Stimulated activated naive CD4-positive, alpha-beta T cell treated with Interleukin-2 at 50 U/mL for 16 hours (primary cell): ENCODE measurements at regions not wholly inside any gene's neighbourhood (a gene's known extent, or its start where the extent isn't known, plus 50 kb on each side); places are given as distances from the start of the nearest gene placed in this dataset.
"Not testable (repeated sequence)": the region's sequence is repeated elsewhere in the genome, so short reads cannot be mapped to it uniquely, and the experiment has no call there.

Source experiments
- DNase-seq: peaks from one replicate; lab custom pipeline; 2025; lab: John Stamatoyannopoulos, UW

DNA sequence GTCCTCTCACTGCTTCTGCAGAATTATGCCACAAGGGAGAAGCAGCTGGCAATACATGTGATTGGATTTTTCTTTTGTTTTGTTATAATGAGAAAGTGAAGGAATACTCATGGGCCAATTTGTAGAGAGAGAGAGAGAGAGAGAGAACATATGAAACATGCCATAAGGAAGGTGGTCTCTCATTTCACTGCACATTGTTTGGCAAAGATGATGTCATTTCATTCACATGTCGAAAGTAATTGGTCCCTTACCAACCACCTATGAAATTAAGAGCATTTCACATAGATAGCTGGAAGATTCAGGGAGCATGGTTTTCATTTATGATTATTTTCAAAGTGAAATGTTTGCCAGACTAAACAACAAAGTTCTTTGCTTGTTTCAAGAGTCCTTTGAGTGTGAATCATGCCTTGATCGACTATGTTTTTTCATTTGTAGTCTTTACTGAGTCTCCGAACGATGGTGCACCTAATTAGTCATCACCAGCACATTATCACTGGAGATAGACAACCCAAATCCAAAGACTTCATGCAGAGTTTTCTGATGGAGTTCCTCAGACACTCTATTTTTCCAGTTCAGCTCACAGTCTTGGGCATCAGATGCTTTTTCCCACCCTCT is 130.1 kb upstream of the ZEB1 start:
- DNase-seq = no peak

DNA sequence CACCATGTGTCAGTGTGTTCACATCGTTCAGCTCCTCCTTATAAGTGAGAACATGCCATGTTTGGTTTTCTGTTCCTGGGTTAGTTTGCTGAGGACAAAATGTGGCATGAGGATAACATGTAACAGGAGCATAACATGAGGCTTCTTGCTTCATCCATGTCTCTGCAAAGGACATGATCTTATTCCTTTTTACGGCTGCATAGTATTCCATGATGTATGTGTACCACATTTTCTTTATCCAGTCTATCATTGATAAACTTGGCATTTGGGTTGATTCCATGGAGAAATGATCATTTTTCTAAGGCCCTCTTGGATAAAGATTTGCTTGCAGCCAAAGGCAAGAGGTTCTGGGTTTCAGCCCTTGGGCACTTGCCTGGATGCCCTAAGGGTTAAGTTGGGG is 128.5 kb upstream of the ZEB1 start:
- no peak for DNase-seq

DNA sequence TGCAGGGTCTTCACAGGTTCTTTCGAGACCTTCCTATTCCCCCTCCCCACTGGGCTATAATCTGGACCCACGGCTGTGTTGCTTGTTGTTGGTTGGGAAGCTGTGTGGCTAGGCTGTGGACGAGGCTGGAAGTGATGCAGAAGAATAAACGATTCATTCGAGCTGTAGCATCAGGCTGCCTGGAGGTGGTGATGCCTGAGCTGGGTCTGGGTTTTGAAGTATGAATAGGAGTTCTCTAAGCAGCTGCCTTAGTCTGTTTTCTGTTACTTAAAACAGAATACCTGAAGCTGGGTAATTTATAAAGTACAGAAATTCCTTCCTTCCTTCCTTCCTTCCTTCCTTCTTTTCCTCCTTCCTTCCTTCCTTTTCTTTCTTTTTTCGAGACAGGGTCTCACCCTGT is 126.5 kb upstream of the ZEB1 start:
- DNase-seq = no peak

DNA sequence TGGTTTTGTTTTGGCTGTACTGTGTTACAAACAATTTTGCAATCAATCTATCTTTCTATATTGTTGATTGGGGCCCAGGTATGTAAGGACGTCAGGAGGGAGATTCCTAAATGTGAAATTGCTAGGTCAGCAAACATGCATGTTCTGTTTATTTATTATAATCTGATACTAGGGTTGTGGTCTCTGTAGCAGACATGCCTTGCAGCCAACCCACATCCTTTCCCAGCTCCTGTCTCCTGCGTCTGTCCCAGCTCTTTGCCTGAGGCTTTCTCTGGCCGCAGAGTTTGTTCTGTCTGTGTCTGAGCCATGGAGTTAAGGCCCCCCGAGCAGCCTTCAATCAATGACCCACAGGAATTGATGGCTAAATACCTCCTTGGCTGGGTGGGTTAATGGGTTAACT is 124.0 kb upstream of the ZEB1 start:
- DNase-seq = no peak

DNA sequence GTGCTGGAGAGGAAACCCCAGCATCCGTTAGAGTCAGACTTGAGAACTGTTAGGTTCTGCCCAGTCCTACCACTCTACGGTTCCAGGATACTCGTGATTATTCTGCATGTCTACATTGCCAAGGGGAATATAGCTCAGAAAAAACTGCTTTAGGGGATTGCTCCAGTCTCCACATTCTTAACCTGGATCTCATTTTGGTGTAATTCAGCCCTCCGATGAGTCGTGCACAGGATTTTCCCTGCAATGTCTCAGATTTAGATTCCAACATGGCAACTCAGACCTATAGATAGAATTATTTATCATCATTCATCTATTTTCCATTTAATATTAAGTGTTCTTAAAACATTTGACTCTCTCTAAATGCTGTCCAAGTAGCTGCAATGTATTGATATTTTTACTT is 121.1 kb upstream of the ZEB1 start:
- DNase-seq = no peak

DNA sequence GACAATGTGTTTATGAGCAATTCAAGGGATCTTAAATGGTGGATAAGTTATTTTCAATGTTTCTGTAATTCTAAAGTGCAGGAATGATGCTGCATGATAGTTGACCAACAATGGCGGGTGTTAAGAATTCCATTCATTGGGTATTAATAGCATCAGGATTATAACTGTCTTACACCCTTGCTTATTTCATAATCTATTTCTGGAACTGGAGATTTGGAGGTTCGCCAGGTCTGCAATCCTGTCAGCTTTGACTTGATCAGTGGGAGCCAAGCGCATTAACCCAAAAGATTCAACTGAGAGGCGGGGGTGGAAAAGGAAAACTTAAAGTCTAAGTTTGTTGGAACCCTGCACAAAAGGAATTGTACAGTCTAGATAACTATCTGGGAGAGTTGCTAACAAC is 114.9 kb upstream of the ZEB1 start:
- DNase-seq = no peak

DNA sequence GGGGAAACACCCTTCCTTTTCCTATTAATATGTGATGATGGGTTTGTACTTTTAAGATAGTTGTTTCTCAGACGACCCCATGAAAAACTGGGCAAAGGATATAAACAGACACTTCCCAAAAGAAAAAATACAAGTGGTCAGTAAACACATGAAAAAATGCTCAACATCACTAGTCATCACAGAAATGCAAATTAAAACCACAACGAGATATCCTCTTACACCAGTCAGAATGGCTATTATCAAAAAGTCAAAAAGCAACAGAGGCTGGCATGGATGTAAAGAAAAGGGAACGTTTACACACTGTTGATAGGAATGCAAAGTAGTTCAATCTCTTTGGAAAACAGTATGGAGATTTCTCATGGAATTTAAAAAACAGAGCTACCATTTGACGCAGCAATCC is 111.4 kb upstream of the ZEB1 start:
- no peak for DNase-seq

DNA sequence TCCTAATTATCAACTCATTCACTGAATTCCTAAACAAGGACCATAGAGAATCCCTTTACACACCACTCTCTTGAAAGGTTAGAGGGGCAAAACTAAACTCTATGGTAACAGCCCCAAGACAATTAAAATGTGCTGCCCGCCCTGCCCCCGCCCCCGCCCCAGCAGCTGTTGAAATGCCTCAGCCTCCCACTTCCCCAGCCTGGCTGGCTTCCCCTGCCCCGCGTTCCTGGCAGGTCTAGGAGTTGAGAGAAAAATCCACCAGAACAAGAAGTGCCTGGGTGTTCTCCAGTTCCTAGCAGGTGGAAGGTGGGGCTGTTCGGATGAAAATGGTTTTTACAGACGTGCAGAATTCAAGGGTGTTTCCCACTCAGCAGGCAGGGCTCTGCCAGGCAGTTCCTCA is 109.5 kb upstream of the ZEB1 start:
- no peak for DNase-seq

DNA sequence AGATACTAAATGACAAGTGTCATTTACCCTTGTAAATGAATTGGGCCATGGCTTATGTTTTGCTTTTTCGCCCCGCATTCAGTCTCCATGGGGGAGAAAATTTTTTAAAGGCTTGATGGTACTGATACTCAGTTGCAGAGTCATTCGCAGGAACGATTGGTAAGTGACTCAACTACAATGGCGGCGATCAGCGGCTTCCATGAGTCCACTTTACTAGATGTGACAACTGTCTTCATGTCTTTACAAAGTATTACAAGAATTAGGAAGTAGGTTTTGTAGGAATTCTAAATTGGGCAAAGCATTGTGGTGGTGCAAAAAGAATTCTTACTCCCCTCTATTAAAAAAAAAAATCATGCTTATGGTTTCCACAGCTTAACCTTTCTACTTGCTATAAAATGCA is 108.8 kb upstream of the ZEB1 start:
- no peak for DNase-seq

DNA sequence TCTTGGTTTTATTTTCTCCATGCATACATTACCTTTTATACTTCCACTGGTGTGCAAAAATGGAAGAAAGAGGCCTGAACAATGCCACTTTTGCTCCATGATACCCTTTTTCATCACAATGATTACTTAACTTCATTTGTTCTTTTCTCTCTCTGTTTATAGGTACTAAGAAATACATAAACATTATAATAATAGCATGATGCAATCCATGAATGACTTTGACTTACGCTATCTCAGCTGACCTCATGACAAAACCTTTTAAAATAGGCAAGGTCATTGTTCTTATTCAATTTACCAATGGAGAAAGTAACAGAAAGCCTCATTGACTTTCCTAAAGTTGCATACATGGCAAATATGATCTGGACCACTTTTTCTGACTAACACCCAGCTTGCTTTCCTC is 105.1 kb upstream of the ZEB1 start:
- DNase-seq = no peak

DNA sequence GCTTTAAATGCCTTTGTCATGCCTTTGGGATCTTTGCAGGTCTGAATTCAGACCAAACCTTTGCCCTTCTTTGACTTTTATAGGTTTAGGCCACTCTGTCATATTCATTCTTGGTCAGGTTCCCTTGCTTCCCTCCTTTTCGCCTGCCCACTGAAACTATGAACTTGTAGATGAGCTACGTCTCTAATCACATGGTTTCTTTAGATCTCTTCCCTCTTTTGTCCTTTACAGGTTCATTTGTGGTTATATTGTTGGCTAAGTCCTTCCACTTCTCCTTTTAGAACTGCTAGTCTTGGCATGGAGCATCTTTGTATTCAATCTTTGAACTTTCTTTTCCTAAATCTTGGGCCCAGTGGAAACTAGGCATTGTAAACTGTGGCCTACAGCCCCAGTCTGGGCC is 104.0 kb upstream of the ZEB1 start:
- no peak for DNase-seq

DNA sequence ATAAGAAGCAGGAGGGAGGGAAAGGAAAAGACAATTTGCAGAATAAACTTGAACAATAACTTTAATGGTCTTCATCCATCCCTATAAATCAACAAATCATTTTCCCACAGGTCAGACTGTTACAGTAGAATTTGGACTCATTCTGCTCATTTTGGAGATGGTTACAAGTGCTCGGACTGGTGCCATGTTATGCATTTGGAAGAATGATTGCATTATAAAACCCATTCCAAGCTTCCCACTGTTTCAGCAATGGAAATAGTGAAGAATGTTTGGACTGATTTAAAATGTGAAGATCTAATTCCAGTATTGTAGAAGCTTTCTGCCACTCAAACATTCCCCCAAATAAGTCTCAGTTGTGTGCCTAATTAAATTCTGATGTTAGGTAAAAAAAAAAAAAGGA is 99.7 kb upstream of the ZEB1 start:
- DNase-seq = no peak

DNA sequence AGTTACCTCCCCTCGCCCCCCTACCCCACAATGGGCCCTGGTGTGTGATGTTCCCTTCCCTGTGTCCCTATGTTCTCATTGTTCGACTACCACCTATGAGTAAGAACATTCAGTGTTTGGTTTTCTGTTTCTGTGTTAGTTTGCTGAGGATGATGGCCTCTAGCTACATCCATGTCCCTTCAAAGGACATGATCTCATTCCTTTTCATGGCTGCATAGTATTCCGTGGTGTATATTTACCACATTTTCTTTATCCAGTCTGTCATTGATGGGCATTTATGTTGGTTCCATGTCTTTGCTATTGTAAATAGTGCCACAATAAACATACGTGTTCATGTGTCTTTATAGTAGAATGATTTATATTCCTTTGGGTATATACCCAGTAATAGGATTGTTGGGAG is 90.2 kb upstream of the ZEB1 start:
- not testable (repeated sequence) for DNase-seq

DNA sequence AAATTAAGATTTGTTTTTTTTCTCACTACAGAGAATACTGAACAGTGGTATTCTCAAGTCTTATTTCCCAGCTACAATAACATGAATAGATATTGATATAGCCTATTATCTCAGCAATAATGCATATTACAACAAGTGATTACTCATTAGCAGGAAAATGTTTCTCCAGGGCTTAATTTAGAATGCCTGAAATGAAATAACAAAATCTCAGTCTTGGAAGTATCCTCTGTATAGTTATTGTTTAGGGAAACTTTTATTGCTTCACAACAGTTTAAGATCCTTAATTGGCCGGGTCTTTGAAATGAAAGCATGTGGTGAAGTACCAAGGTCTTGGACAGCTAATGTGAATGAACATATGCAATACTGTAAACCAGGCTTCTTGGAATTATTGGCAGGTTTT is 79.1 kb upstream of the ZEB1 start:
- DNase-seq = no peak

DNA sequence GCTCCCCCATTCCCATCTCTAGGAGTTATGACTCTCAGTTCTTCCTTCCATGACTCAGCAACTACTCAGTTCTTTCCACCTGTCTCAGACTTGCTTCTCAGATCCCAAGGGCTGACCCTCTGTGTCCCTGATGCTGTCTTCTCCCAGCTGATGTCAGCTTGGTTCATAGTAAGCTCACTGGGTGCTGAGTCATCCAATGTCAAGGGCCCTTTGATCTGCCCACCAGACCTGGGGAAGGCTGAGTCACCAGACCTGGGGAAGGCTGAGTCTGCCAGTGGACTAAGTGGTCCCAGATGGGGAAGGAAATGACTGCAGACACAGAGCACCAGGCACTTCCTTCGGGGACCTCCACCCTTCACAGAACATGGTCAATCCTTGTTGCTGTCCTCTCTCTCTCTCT is 76.1 kb upstream of the ZEB1 start:
- DNase-seq = peak; percentile 44

DNA sequence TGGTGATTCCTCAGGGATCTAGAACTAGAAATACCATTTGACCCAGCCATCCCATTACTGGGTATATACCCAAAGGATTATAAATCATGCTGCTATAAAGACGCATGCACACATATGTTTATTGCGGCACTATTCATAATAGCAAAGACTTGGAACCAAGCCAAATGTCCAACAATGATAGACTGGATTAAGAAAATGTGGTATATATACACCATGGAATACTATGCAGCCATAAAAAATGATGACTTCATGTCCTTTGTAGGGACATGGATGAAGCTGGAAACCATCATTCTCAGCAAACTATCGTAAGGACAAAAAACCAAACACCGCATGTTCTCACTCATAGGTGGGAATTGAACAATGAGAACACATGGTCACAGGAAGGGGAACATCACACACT is 67.9 kb upstream of the ZEB1 start:
- not testable (repeated sequence) for DNase-seq

DNA sequence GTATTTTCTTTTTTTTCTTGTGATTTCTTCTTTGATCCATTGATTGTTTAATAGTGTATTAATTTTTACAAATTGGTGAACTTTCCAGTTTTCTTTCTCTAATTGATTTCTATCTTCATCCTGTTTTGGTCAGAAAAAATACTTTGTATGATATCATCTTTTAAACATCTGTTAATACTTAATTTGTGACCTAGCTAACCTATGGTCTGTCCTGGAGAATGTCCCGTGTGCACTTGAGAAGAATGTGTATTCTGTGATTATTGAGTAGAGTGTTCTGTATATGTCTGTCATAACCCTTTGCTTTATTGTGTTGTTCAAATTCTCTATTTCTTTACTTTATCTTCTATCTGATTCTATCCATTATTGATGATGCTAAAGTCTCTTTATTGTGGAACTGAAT is 65.8 kb upstream of the ZEB1 start:
- DNase-seq = no peak

DNA sequence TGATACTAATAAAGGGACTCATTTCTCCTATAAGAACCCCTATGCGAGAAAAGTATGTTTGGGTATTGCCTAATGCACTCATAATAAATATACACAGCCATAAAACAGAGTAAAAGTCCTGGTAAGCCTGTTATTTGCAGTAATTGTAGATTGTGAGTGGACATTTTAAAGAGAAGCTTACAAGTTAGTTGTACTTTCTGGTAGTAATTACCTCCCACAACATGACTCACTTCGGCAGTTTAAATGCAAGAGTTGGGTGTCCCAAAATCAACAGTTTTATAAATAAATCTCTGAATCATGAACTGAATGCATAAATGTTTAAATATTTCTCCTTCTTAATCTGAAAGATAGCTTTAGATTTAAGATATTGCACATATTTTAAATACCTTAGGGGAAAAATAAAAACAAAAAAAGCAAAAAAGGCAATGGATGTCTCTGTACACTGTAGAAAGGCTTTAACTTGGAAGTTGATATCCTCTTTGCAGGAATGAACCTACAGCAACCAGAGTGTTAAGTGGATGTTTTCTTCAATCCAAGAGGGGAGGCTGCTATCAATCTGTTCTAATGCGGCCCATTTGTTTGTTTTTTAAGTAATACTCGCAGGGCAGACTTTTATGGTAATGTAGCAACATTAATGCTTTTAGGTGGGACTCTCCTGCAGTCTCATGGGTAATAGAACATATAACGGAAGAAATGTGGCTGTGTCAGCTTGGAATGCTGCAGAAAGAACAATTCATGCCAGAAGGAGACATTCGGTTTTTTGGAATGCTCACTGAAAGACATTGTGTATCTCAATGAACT is 57.3 kb upstream of the ZEB1 start:
- DNase-seq = no peak

DNA sequence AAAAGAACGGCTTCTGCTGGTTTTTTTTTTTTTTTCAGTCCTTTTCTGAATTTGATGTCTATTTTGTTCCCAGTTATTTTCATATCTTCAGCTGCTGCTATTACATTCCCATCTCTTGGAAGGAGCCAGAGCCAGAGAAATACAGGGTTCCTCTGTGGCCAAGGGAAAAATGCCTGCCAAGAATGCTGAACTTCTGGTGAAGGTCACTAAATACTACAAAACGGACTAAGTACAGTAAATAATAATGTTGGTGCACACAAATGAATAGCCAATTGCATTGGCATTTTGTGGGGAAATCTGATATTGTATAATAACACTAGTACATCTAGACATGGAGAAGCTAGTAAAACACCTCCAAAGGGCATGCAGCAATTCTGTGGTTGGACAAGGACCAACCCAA is 56.3 kb upstream of the ZEB1 start:
- DNase-seq = no peak

DNA sequence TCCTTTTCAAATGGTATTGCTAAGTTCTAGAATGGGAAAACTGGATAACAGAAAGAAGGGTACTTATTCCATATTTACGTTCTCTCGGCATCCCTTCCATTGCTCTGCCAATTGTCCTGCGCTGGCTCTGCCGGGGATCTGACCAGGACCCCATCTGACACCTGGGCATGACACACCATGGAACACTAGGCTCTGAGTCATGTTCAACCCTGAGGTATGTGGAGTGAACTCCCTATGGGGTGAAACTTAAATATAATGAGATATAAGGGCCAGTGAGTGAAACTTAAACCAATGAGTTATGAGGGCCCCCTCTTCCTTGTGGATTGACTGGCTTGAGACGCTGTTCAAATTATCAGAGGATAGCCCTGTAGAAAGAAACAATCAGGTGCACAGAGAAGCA is 55.1 kb upstream of the ZEB1 start:
- DNase-seq = no peak

DNA sequence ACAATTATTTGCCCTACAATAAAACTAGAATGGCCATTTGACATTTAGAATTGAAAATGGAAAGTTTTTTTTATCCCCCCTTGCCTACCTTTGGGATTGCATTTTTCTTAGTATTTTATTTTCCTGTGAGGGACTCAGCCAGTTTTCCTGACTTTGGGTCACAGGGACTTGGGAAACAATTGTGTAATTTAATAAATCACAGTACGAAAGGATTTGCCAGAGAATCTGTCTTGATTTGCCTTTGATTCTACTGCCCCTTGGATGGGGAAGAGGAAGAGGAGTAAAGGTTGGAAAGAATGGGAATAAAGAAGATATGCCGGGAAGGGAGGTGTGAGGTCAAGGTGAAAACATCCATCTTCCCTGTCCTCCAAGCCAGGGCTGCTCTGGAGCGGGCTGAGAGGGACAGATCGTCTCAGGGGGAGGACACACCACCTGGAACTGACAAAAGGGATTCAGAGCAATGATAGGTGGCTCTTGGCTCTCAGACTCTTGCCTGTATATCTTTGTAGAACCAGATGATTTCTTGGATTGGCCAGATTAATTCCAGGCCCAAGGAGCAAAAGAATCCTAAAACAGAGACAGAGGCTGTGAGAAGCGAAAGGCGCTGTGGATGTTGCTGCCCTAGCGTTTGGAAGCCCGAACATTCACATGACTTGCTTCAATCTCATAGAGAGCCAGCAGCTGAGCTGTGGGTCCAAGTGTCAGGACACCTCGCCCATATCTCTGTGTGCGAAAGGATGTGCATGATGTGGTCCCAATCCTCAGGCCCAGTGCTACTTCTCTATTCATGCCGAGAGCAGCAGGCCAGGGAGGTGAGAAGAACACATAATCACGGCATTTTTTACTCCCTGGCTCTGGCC is 50.3 kb upstream of the ZEB1 start:
- no peak for DNase-seq
